ENCODE measurements at regions not wholly inside any gene's neighbourhood (a gene's known extent, or its start where the extent isn't known, plus 50 kb on each side); places are given as distances from the start of the nearest gene placed in this dataset.

DNA sequence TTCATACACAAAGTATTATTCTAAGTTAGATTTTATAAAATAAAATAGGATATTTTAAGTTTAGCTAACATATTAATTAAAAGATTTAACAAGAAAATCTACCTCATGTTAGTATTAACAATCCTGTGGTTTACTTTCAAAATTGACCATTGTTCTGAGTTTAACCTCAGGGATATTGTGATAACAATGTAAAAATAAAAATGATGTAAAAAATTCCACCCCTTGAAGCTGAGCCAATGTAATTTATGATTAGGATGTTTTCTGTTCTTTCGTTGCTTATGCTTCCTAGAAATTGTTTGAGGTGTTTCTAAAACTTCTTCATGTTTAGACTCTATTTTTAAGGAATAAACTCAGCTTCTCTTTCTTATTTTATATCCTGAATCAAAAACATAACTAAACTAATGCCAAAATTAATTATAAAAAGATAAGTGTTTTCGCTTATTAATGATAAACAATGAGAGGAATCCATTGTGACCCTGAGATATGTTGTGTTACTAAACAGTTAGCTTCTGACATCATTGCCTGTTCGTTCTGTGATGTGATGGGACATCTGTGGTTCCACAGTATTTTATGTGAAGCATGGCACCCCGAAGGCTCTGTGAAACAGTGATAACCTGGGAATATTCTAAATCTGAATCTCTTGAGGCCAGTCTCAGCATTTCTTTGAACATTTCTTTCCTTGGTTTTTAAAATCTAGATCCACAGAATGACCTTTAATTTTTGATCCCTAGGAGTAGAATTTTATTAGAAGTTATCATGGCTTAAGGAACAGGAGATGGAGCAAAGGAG is 340.8 kb downstream of the ARL4A start:
- TF ChIP-seq, protein P1, sequence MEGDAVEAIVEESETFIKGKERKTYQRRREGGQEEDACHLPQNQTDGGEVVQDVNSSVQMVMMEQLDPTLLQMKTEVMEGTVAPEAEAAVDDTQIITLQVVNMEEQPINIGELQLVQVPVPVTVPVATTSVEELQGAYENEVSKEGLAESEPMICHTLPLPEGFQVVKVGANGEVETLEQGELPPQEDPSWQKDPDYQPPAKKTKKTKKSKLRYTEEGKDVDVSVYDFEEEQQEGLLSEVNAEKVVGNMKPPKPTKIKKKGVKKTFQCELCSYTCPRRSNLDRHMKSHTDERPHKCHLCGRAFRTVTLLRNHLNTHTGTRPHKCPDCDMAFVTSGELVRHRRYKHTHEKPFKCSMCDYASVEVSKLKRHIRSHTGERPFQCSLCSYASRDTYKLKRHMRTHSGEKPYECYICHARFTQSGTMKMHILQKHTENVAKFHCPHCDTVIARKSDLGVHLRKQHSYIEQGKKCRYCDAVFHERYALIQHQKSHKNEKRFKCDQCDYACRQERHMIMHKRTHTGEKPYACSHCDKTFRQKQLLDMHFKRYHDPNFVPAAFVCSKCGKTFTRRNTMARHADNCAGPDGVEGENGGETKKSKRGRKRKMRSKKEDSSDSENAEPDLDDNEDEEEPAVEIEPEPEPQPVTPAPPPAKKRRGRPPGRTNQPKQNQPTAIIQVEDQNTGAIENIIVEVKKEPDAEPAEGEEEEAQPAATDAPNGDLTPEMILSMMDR (IDR thresholded peaks at IDR 0.05; ENCODE audit: unreplicated experiment), result no peak
- Mint-ChIP-seq H3K27ac (ENCODE audit: unreplicated experiment) (no peak overlapping the region), H3K4me1 (ENCODE audit: low read depth, unreplicated experiment) (peaks cover 7% of the 10 kb centered on the region), H3K4me3 (ENCODE audit: low read depth, unreplicated experiment) (no peak overlapping the region), H3K9me3 (ENCODE audit: low read depth, unreplicated experiment) (no peaks in the 10 kb centered on the region), H3K27me3 (ENCODE audit: unreplicated experiment) (no peaks in the 10 kb centered on the region), H3K36me3 (ENCODE audit: insufficient read depth, unreplicated experiment) (no peaks in the 10 kb centered on the region)
- CTCF ChIA-PET, result no interaction called here
- BruUV-seq (replicated peaks), result no TSS peak
- intact Hi-C loops (cut with micrococcal nuclease; ENCODE audit: unreplicated experiment), result no loop called here
- no peak for DNase-seq

DNA sequence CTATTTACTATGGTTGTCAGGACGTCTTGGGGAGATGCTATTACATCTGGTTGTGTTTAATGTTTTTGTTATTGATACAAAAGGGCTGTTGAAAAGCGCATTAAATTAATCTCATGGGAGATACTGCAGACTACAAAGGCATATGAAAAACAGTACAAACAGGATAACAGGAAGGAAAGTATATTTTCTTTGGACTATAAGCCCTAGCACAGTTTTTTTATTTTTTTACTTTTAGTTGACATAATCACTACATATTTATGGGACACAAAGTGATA is 341.3 kb downstream of the ARL4A start:
- Mint-ChIP-seq H3K36me3 (ENCODE audit: insufficient read depth, unreplicated experiment) (no peaks in the 10 kb centered on the region), H3K4me3 (ENCODE audit: low read depth, unreplicated experiment) (no peak overlapping the region), H3K9me3 (ENCODE audit: low read depth, unreplicated experiment) (no peaks in the 10 kb centered on the region), H3K27me3 (ENCODE audit: unreplicated experiment) (no peaks in the 10 kb centered on the region), H3K4me1 (ENCODE audit: low read depth, unreplicated experiment) (peaks cover 7% of the 10 kb centered on the region), H3K27ac (ENCODE audit: unreplicated experiment) (no peak overlapping the region)
- DNase-seq, result no peak
- TF ChIP-seq, protein P1 (IDR thresholded peaks at IDR 0.05; ENCODE audit: unreplicated experiment), result no peak
- CTCF ChIA-PET, result interaction anchor here (0.7 kb wide), 1 partner anchor 1464 kb away, joined by 3 read pairs; no protein-coding TSS in a partner anchor
- intact Hi-C loops (cut with micrococcal nuclease; ENCODE audit: unreplicated experiment), result no loop called here
- no TSS peak for BruUV-seq (replicated peaks)

DNA sequence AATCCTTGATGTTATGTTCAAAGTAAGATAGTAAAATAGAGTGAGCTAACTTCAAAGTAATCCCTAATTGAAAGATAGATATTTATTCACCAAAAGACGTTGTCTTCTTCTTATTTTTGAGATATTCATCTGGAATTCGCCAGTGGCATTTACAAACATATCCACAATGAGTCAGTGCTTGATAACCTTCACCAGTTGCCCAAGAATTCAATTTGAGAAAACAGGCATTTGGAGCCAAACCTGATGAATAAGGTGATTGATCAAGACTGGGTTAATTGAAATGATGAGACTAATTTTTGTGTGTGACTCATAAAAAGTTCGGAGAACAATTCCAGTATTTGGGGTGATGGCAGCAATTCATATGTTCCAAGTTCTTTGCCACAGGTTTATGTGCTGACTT is 344.0 kb downstream of the ARL4A start:
- Mint-ChIP-seq H3K27ac (ENCODE audit: unreplicated experiment) (no peak overlapping the region), H3K4me1 (ENCODE audit: low read depth, unreplicated experiment) (peaks cover 7% of the 10 kb centered on the region), H3K27me3 (ENCODE audit: unreplicated experiment) (no peaks in the 10 kb centered on the region), H3K36me3 (ENCODE audit: insufficient read depth, unreplicated experiment) (no peaks in the 10 kb centered on the region), H3K4me3 (ENCODE audit: low read depth, unreplicated experiment) (no peak overlapping the region), H3K9me3 (ENCODE audit: low read depth, unreplicated experiment) (peaks cover 4% of the 10 kb centered on the region)
- intact Hi-C loops (cut with micrococcal nuclease; ENCODE audit: unreplicated experiment), result no loop called here
- no peak for DNase-seq
- BruUV-seq (replicated peaks), result no TSS peak
- CTCF ChIA-PET, result interaction anchor here (2.1 kb wide), 1 partner anchor 345 kb away, joined by 6 read pairs; the partner anchor contains the start of gene ARL4A
- TF ChIP-seq, protein P1 (IDR thresholded peaks at IDR 0.05; ENCODE audit: unreplicated experiment), result no peak

DNA sequence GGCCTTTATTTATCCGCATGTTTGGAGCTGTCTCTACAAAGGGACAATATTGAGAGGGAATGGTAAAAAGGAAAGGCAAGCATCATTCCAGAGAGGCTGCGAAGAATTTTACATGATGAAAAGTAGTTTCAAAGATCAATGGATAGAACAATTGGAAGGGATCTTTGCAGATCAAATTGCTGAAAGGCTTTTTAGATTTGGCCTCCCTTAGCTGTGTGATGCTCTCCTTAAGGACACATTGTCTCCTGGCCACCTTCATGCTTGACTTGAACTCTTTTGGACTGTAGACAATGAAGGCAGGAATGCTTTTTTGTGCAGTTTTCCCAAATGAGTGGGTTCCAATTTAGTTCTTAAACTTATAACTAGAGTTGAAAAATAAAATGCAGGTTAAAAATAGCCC is 344.7 kb downstream of the ARL4A start:
- Mint-ChIP-seq H3K36me3 (ENCODE audit: insufficient read depth, unreplicated experiment) (no peaks in the 10 kb centered on the region), H3K27me3 (ENCODE audit: unreplicated experiment) (no peaks in the 10 kb centered on the region), H3K9me3 (ENCODE audit: low read depth, unreplicated experiment) (peaks cover 4% of the 10 kb centered on the region), H3K4me1 (ENCODE audit: low read depth, unreplicated experiment) (peaks cover 7% of the 10 kb centered on the region), H3K27ac (ENCODE audit: unreplicated experiment) (no peak overlapping the region), H3K4me3 (ENCODE audit: low read depth, unreplicated experiment) (no peak overlapping the region)
- no peak for DNase-seq
- TF ChIP-seq, protein P1 (IDR thresholded peaks at IDR 0.05; ENCODE audit: unreplicated experiment), result no peak
- CTCF ChIA-PET, result interaction anchor here (2.1 kb wide), 1 partner anchor 345 kb away, joined by 6 read pairs; the partner anchor contains the start of gene ARL4A
- BruUV-seq (replicated peaks), result no TSS peak
- intact Hi-C loops (cut with micrococcal nuclease; ENCODE audit: unreplicated experiment), result no loop called here
